ENCODE measurements at regions not wholly inside any gene's neighbourhood (a gene's known extent, or its start where the extent isn't known, plus 50 kb on each side); places are given as distances from the start of the nearest gene placed in this dataset.
A peak's percentile ranks its signal among the peaks of the same experiment; 100 is the strongest.

- Mint-ChIP-seq H3K4me1 (no peaks in the 10 kb centered on the region), H3K27me3 (peaks cover 11 to 12% of the 10 kb centered on the region in 2 donors), H3K27ac (no peak overlapping the region), H3K36me3 (no peaks in the 10 kb centered on the region), H3K9me3 (no peaks in the 10 kb centered on the region), H3K4me3 (no peak overlapping the region)
- Histone ChIP-seq H3K9me3 (no peaks in the 10 kb centered on the region), H3K4me3 (ENCODE audit: control insufficient read depth in 1 of 2, extremely low read depth in 1 of 2, low read length in 1 of 2) (no peak overlapping the region), H3K36me3 (ENCODE audit: control insufficient read depth in 2 of 2, extremely low read depth in 1 of 2, insufficient read depth in 1 of 2, low read length in 1 of 2) (no peaks in the 10 kb centered on the region), H3K27me3 (replicated peaks in 1 of 2; ENCODE audit: control insufficient read depth in 2 of 2, extremely low read depth in 1 of 2, insufficient read depth in 2 of 2, low read length in 1 of 2) (peaks cover 0 to 37% of the 10 kb centered on the region in 2 experiments), H3K4me1 (ENCODE audit: control insufficient read depth in 1 of 2, extremely low read depth in 1 of 2, insufficient read depth in 2 of 2, low read length in 2 of 2) (no peaks in the 10 kb centered on the region), H3K27ac (ENCODE audit: low read length) (no peak overlapping the region)
- POLR2A ChIA-PET = no interaction called here
- DNase-seq (peak in 1 of 35 experiments; percentile 17), ATAC-seq (replicated peaks in 1 of 4) (no peak)
- 88% methylated on average over 14 of the region's 15 CpGs for WGBS (ENCODE audit: insufficient coverage)
- CTCF ChIA-PET = no interaction called here
These were observed 58.3 kb upstream of the FAM20C start for GRCh38 chr7:134029-134428.

- ATAC-seq (replicated peaks in 1 of 4) (no peak), DNase-seq (no peak)
- no peaks in the 10 kb centered on the region for H3K4me1 Mint-ChIP-seq
- no peak overlapping the region for H3K27ac ChIP-seq (ENCODE audit: low read length)
- no peak overlapping the region for H3K4me3 ChIP-seq (ENCODE audit: control insufficient read depth in 1 of 2, extremely low read depth in 1 of 2, low read length in 1 of 2)
- H3K27me3 ChIP-seq (replicated peaks in 1 of 2; ENCODE audit: control insufficient read depth in 2 of 2, extremely low read depth in 1 of 2, insufficient read depth in 2 of 2, low read length in 1 of 2) = peaks cover 0 to 43% of the 10 kb centered on the region in 2 experiments
- POLR2A ChIA-PET = no interaction called here
- H3K4me1 ChIP-seq (ENCODE audit: control insufficient read depth in 1 of 2, extremely low read depth in 1 of 2, insufficient read depth in 2 of 2, low read length in 2 of 2) = no peaks in the 10 kb centered on the region
- no peaks in the 10 kb centered on the region for H3K9me3 Mint-ChIP-seq
- no peak overlapping the region for H3K4me3 Mint-ChIP-seq
- H3K9me3 ChIP-seq = no peaks in the 10 kb centered on the region
- CTCF ChIA-PET = no interaction called here
- no peak overlapping the region for H3K27ac Mint-ChIP-seq
- H3K36me3 ChIP-seq (ENCODE audit: control insufficient read depth in 2 of 2, extremely low read depth in 1 of 2, insufficient read depth in 1 of 2, low read length in 1 of 2) = no peaks in the 10 kb centered on the region
- H3K27me3 Mint-ChIP-seq = peaks cover 11 to 18% of the 10 kb centered on the region in 2 donors
- 72% methylated on average over 15 of the region's 21 CpGs for WGBS (ENCODE audit: insufficient coverage)
- no peaks in the 10 kb centered on the region for H3K36me3 Mint-ChIP-seq
These were observed 57.7 kb upstream of the FAM20C start for GRCh38 chr7:134561-135256.

DNA sequence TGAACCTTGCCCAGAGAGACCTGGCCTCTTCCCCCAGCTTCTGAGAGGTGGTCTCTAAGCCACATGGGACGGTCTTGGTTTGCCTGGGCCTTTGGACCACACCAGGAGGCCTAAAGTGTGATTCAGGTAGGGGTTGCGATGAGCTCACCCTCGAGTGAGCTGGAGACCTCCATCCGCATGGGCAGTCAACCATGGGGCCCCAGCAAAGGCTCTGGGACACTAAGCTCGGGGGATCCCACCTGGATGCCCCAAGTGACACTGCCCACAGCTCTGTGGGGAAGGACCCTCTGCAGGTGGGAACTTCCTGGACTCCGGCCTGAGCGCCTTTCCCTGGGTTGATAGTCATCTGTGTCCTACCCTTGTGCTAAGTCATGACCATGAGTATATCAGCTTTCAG lies 57.1 kb upstream of the FAM20C start:
- 67% methylated on average over 5 of the region's 7 CpGs for WGBS (ENCODE audit: insufficient coverage)
- no peaks in the 10 kb centered on the region for H3K9me3 Mint-ChIP-seq
- ATAC-seq (replicated peaks in 1 of 4) (no peak), DNase-seq (no peak)
- no peak overlapping the region for H3K4me3 Mint-ChIP-seq
- Histone ChIP-seq H3K9me3 (no peaks in the 10 kb centered on the region), H3K27me3 (replicated peaks in 1 of 2; ENCODE audit: control insufficient read depth in 2 of 2, extremely low read depth in 1 of 2, insufficient read depth in 2 of 2, low read length in 1 of 2) (peaks cover 0 to 48% of the 10 kb centered on the region in 2 experiments), H3K4me1 (ENCODE audit: control insufficient read depth in 1 of 2, extremely low read depth in 1 of 2, insufficient read depth in 2 of 2, low read length in 2 of 2) (no peaks in the 10 kb centered on the region), H3K4me3 (ENCODE audit: control insufficient read depth in 1 of 2, extremely low read depth in 1 of 2, low read length in 1 of 2) (no peak overlapping the region), H3K36me3 (ENCODE audit: control insufficient read depth in 2 of 2, extremely low read depth in 1 of 2, insufficient read depth in 1 of 2, low read length in 1 of 2) (no peaks in the 10 kb centered on the region), H3K27ac (ENCODE audit: low read length) (no peak overlapping the region)
- CTCF ChIA-PET = no interaction called here
- no peaks in the 10 kb centered on the region for H3K4me1 Mint-ChIP-seq
- POLR2A ChIA-PET = interaction anchor here in 1 of 2 donors (0.8 kb wide), 1 partner anchor 19 kb away, joined by 11 read pairs; no protein-coding TSS in a partner anchor
- H3K36me3 Mint-ChIP-seq = no peaks in the 10 kb centered on the region
- no peak overlapping the region for H3K27ac Mint-ChIP-seq
- H3K27me3 Mint-ChIP-seq = peaks cover 11 to 19% of the 10 kb centered on the region in 2 donors

GRCh38 chr7:135731-136645 lies 56.4 kb upstream of the FAM20C start:
- Mint-ChIP-seq H3K27ac (no peak overlapping the region), H3K4me1 (no peaks in the 10 kb centered on the region), H3K36me3 (no peaks in the 10 kb centered on the region), H3K27me3 (peaks cover 11 to 19% of the 10 kb centered on the region in 2 donors), H3K9me3 (no peaks in the 10 kb centered on the region), H3K4me3 (no peak overlapping the region)
- H3K36me3 ChIP-seq (ENCODE audit: control insufficient read depth in 2 of 2, extremely low read depth in 1 of 2, insufficient read depth in 1 of 2, low read length in 1 of 2) = no peaks in the 10 kb centered on the region
- no peaks in the 10 kb centered on the region for H3K9me3 ChIP-seq
- ATAC-seq (replicated peaks in 1 of 4) (no peak), DNase-seq (no peak)
- CTCF ChIA-PET = no interaction called here
- H3K27ac ChIP-seq (ENCODE audit: low read length) = no peak overlapping the region
- H3K4me3 ChIP-seq (ENCODE audit: control insufficient read depth in 1 of 2, extremely low read depth in 1 of 2, low read length in 1 of 2) = no peak overlapping the region
- H3K27me3 ChIP-seq (replicated peaks in 1 of 2; ENCODE audit: control insufficient read depth in 2 of 2, extremely low read depth in 1 of 2, insufficient read depth in 2 of 2, low read length in 1 of 2) = peaks cover 0 to 53% of the 10 kb centered on the region in 2 experiments
- 82% methylated on average over 11 of the region's 12 CpGs for WGBS (ENCODE audit: insufficient coverage)
- POLR2A ChIA-PET = interaction anchor here in 1 of 2 donors (0.8 kb wide), 1 partner anchor 20 kb away, joined by 11 read pairs; no protein-coding TSS in a partner anchor
- H3K4me1 ChIP-seq (ENCODE audit: control insufficient read depth in 1 of 2, extremely low read depth in 1 of 2, insufficient read depth in 2 of 2, low read length in 2 of 2) = no peaks in the 10 kb centered on the region

- H3K9me3 Mint-ChIP-seq = no peaks in the 10 kb centered on the region
- Histone ChIP-seq H3K27me3 (replicated peaks in 1 of 2; ENCODE audit: control insufficient read depth in 2 of 2, extremely low read depth in 1 of 2, insufficient read depth in 2 of 2, low read length in 1 of 2) (peaks cover 0 to 50% of the 10 kb centered on the region in 2 experiments), H3K9me3 (no peaks in the 10 kb centered on the region), H3K4me3 (ENCODE audit: control insufficient read depth in 1 of 2, extremely low read depth in 1 of 2, low read length in 1 of 2) (no peak overlapping the region), H3K36me3 (ENCODE audit: control insufficient read depth in 2 of 2, extremely low read depth in 1 of 2, insufficient read depth in 1 of 2, low read length in 1 of 2) (no peaks in the 10 kb centered on the region), H3K27ac (ENCODE audit: low read length) (no peak overlapping the region), H3K4me1 (ENCODE audit: control insufficient read depth in 1 of 2, extremely low read depth in 1 of 2, insufficient read depth in 2 of 2, low read length in 2 of 2) (no peaks in the 10 kb centered on the region)
- H3K36me3 Mint-ChIP-seq = no peaks in the 10 kb centered on the region
- ATAC-seq (replicated peaks in 1 of 4) (no peak), DNase-seq (peak in 1 of 35 experiments; percentile 2)
- H3K4me3 Mint-ChIP-seq = no peak overlapping the region
- POLR2A ChIA-PET = no interaction called here
- 67% methylated on average over 7 of the region's 14 CpGs for WGBS (ENCODE audit: insufficient coverage)
- H3K4me1 Mint-ChIP-seq = no peaks in the 10 kb centered on the region
- H3K27me3 Mint-ChIP-seq = peaks cover 14 to 26% of the 10 kb centered on the region in 2 donors
- CTCF ChIA-PET = no interaction called here
- no peak overlapping the region for H3K27ac Mint-ChIP-seq
These were observed 55.1 kb upstream of the FAM20C start for GRCh38 chr7:137094-137891.

DNA sequence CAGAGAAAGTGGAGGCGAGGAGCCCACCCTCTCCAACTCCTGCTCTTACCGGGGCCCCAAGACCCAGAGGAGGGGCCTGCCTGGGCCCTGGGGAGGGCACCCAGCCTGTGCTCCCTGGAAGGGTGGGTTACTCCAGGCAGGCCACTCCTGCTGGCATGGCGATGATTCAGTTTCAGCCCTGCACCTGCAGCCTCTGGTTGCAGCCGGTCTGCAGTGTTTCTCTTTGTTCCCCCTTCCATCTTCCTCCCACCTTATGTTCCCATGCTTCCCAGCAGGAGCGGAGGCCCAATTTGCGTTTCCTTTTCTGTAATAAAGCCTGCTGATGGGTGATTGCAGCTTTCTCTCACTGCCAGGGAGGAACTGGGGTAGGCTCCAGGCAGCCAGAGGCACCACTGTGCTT lies 53.2 kb upstream of the FAM20C start:
- H3K36me3 ChIP-seq (ENCODE audit: control insufficient read depth in 2 of 2, extremely low read depth in 1 of 2, insufficient read depth in 1 of 2, low read length in 1 of 2) = no peaks in the 10 kb centered on the region
- Mint-ChIP-seq H3K27ac (no peak overlapping the region), H3K9me3 (no peaks in the 10 kb centered on the region), H3K4me3 (no peak overlapping the region), H3K27me3 (peaks cover 14 to 23% of the 10 kb centered on the region in 2 donors), H3K36me3 (no peaks in the 10 kb centered on the region), H3K4me1 (peaks cover 0 to 1% (median 0%) of the 10 kb centered on the region in 3 donors)
- no peaks in the 10 kb centered on the region for H3K9me3 ChIP-seq
- ChIA-PET CTCF (no interaction called here), POLR2A (no interaction called here)
- no peak for ATAC-seq (replicated peaks in 1 of 4)
- peaks cover 0 to 42% of the 10 kb centered on the region in 2 experiments for H3K27me3 ChIP-seq (replicated peaks in 1 of 2; ENCODE audit: control insufficient read depth in 2 of 2, extremely low read depth in 1 of 2, insufficient read depth in 2 of 2, low read length in 1 of 2)
- WGBS (ENCODE audit: insufficient coverage) = 67% methylated on average over 1 of the region's 6 CpGs
- DNase-seq = no peak
- H3K4me1 ChIP-seq (ENCODE audit: control insufficient read depth in 1 of 2, extremely low read depth in 1 of 2, insufficient read depth in 2 of 2, low read length in 2 of 2) = no peaks in the 10 kb centered on the region
- no peak overlapping the region for H3K4me3 ChIP-seq (ENCODE audit: control insufficient read depth in 1 of 2, extremely low read depth in 1 of 2, low read length in 1 of 2)
- H3K27ac ChIP-seq (ENCODE audit: low read length) = no peak overlapping the region

All from T-cell (primary cell).